Natural killer cell (primary cell): ENCODE measurements at regions not wholly inside any gene's neighbourhood (a gene's known extent, or its start where the extent isn't known, plus 50 kb on each side); places are given as distances from the start of the nearest gene placed in this dataset.

Experiments used
- ATAC-seq, 3 donors: fragments of 150-1000 bp in 2 of 3; fragments of 200-7000 bp in 1 of 3; cut with Tn5 transposase; 1 replicate in 1 of 3; 2 replicates in 2 of 3; pipeline ENCODE4 v1.10.0; 2021; ENCODE audit warnings: mild to moderate bottlenecking in 2 of 3, moderate library complexity in 2 of 3
- DNase-seq, 2 donors: peaks; one replicate each; pipeline versions ENCODE4 v3.0.0 to v3.0.0-alpha.2; 2013 to 2021; ENCODE audit warnings: mixed read lengths in 1 of 2
- H3K27ac ChIP-seq: one replicate; pipeline ENCODE4 v1.5.1; 2013; ENCODE audit warnings: mild to moderate bottlenecking, low read length
- H3K27me3 ChIP-seq: one replicate; pipeline ENCODE4 v1.6.1; 2013; ENCODE audit warnings: low read length; ENCODE audit not compliant: control insufficient read depth, insufficient read depth
- H3K36me3 ChIP-seq: one replicate; pipeline ENCODE4 v1.6.1; 2013; ENCODE audit warnings: low read length; ENCODE audit not compliant: control insufficient read depth, insufficient read depth
- H3K4me1 ChIP-seq: one replicate; pipeline ENCODE4 v1.6.1; 2013; ENCODE audit warnings: low read length; ENCODE audit not compliant: control insufficient read depth, insufficient read depth
- H3K4me3 ChIP-seq: one replicate; pipeline ENCODE4 v1.5.1; 2013; ENCODE audit warnings: low read length
- H3K9me3 ChIP-seq: one replicate; pipeline ENCODE4 v1.6.1; 2013; ENCODE audit warnings: low read length; ENCODE audit not compliant: control insufficient read depth, insufficient read depth
- H3K27ac Mint-ChIP-seq, 2 donors: one replicate each; pipeline ENCODE4 v1.8.0; 2022; ENCODE audit warnings: mild to moderate bottlenecking in 2 of 2, mixed read lengths in 2 of 2, moderate library complexity in 1 of 2
- H3K27me3 Mint-ChIP-seq, 2 donors: one replicate each; pipeline ENCODE4 v1.8.0; 2022; ENCODE audit warnings: low read depth in 2 of 2, mixed read lengths in 2 of 2
- H3K36me3 Mint-ChIP-seq: one replicate; pipeline ENCODE4 v1.8.0; 2022; ENCODE audit warnings: mixed read lengths
- H3K4me1 Mint-ChIP-seq, 2 donors: one replicate each; pipeline ENCODE4 v1.8.0; 2022; ENCODE audit warnings: mixed read lengths in 2 of 2
- H3K4me3 Mint-ChIP-seq: one replicate; pipeline ENCODE4 v1.8.0; 2022; ENCODE audit warnings: mild to moderate bottlenecking, moderate library complexity, mixed read lengths
- H3K9me3 Mint-ChIP-seq, 2 donors: one replicate each; pipeline ENCODE4 v1.8.0; 2022; ENCODE audit warnings: mixed read lengths in 2 of 2
- CTCF ChIP-seq: fragments of 200-600 bp; IDR thresholded peaks from one replicate; pipeline ENCODE4 v1.8.0; 2022; ENCODE audit warnings: antibody characterized with exemption
- WGBS: methylation state at CpG from one replicate; pipeline ENCODE4 v1.1.7; 2013; ENCODE audit warnings: missing lambda C conversion rate; ENCODE audit not compliant: insufficient coverage; 5-methylcytosine and 5-hydroxymethylcytosine counted together
- intact Hi-C: fragments of 100-400 bp; cut with micrococcal nuclease; formaldehyde crosslinking; loops from one replicate; pipeline ENCODE4 v1.14.2; 2022

- WGBS: 91% methylated on average over 7 of the region's 7 CpGs
- Histone ChIP-seq H3K27ac (no peak overlapping the region), H3K27me3 (no peaks in the 10 kb centered on the region), H3K9me3 (no peaks in the 10 kb centered on the region), H3K4me3 (no peak overlapping the region), H3K36me3 (no peaks in the 10 kb centered on the region), H3K4me1 (no peaks in the 10 kb centered on the region)
- DNase-seq (no peak), ATAC-seq (no peak)
- H3K27me3 Mint-ChIP-seq: peaks cover 0 to 8% of the 10 kb centered on the region in 2 donors
- no peak overlapping the region for H3K27ac Mint-ChIP-seq
- no peaks in the 10 kb centered on the region for H3K4me1 Mint-ChIP-seq
- H3K36me3 Mint-ChIP-seq: no peaks in the 10 kb centered on the region
- TF ChIP-seq CTCF: no peak
- H3K9me3 Mint-ChIP-seq: no peaks in the 10 kb centered on the region
- H3K4me3 Mint-ChIP-seq: no peak overlapping the region
- intact Hi-C loops: no loop called here
These were observed 91.6 kb downstream of the TFAP2C start for GRCh38 chr20:56720620-56721213.

- no peak for ATAC-seq
- no peaks in the 10 kb centered on the region for H3K36me3 ChIP-seq
These were observed 92.9 kb downstream of the TFAP2C start for GRCh38 chr20:56722042-56722441.

GRCh38 chr20:56723331-56723730 lies 94.2 kb downstream of the TFAP2C start:
- Histone ChIP-seq H3K36me3 (no peaks in the 10 kb centered on the region), H3K4me3 (no peak overlapping the region), H3K9me3 (no peaks in the 10 kb centered on the region), H3K27me3 (no peaks in the 10 kb centered on the region), H3K27ac (no peak overlapping the region), H3K4me1 (no peaks in the 10 kb centered on the region)
- no peak for DNase-seq
- WGBS: 89% methylated on average over 6 of the region's 6 CpGs
- Mint-ChIP-seq H3K36me3 (no peaks in the 10 kb centered on the region), H3K27ac (no peak overlapping the region), H3K9me3 (no peaks in the 10 kb centered on the region), H3K4me3 (no peak overlapping the region), H3K27me3 (peaks cover 0 to 6% of the 10 kb centered on the region in 2 donors), H3K4me1 (no peaks in the 10 kb centered on the region)
- intact Hi-C loops: no loop called here
- no peak for TF ChIP-seq CTCF
- ATAC-seq: no peak

More at GRCh38 chr20:56722042-56722441, 92.9 kb downstream of the TFAP2C start:
- H3K9me3 ChIP-seq: no peaks in the 10 kb centered on the region
- WGBS: 2% methylated on average over 10 of the region's 10 CpGs
- peaks cover 0 to 6% of the 10 kb centered on the region in 2 donors for H3K27me3 Mint-ChIP-seq
- H3K9me3 Mint-ChIP-seq: no peaks in the 10 kb centered on the region
- H3K4me1 ChIP-seq: no peaks in the 10 kb centered on the region
- no peaks in the 10 kb centered on the region for H3K4me1 Mint-ChIP-seq
- H3K4me3 Mint-ChIP-seq: no peak overlapping the region
- DNase-seq: no peak
- H3K27ac Mint-ChIP-seq: no peak overlapping the region
- H3K36me3 Mint-ChIP-seq: no peaks in the 10 kb centered on the region
- TF ChIP-seq CTCF: no peak
- intact Hi-C loops: no loop called here
- no peak overlapping the region for H3K4me3 ChIP-seq
- no peaks in the 10 kb centered on the region for H3K27me3 ChIP-seq
- H3K27ac ChIP-seq: no peak overlapping the region

GRCh38 chr20:56724241-56724757 lies 95.2 kb downstream of the TFAP2C start:
- H3K27ac ChIP-seq: no peak overlapping the region
- Mint-ChIP-seq H3K4me3 (no peak overlapping the region), H3K27ac (no peak overlapping the region), H3K4me1 (no peaks in the 10 kb centered on the region), H3K27me3 (peaks cover 0 to 6% of the 10 kb centered on the region in 2 donors), H3K36me3 (no peaks in the 10 kb centered on the region), H3K9me3 (no peaks in the 10 kb centered on the region)
- DNase-seq (no peak), ATAC-seq (no peak)
- no peaks in the 10 kb centered on the region for H3K36me3 ChIP-seq
- intact Hi-C loops: no loop called here
- 62% methylated on average over 5 of the region's 5 CpGs for WGBS
- no peak overlapping the region for H3K4me3 ChIP-seq
- no peak for TF ChIP-seq CTCF
- no peaks in the 10 kb centered on the region for H3K4me1 ChIP-seq
- H3K9me3 ChIP-seq: no peaks in the 10 kb centered on the region
- no peaks in the 10 kb centered on the region for H3K27me3 ChIP-seq
